Lower leg skin (tissue), 4 donors: ENCODE measurements at regions not wholly inside any gene's neighbourhood (a gene's known extent, or its start where the extent isn't known, plus 50 kb on each side); places are given as distances from the start of the nearest gene placed in this dataset.

ENCODE experiments used
- DNase-seq, 2 donors: peaks; one replicate each; pipeline ENCODE4 v3.0.0-alpha.2; 2019; ENCODE audit warnings: low spot score in 2 of 2
- H3K4me3 ChIP-seq: fragments of 200-600 bp; sonication (generic); 2 replicates; pipeline ENCODE4 v1.5.1; 2017; ENCODE audit warnings: mild to moderate bottlenecking, low read depth; ENCODE audit not compliant: poor library complexity, severe bottlenecking
- CTCF ChIP-seq, 3 donors: fragments of 450-650 bp; IDR thresholded peaks; one replicate each; pipeline ENCODE4 v1.5.1; 2016; ENCODE audit warnings: antibody characterized with exemption in 3 of 3, mild to moderate bottlenecking in 3 of 3, moderate library complexity in 2 of 3
- POLR2A ChIP-seq, 2 donors: fragments of 450-650 bp; IDR thresholded peaks; one replicate each; pipeline ENCODE4 v1.6.1; 2016 to 2017; ENCODE audit warnings: antibody characterized with exemption in 2 of 2, mild to moderate bottlenecking in 1 of 2, moderate library complexity in 1 of 2
- WGBS, 2 donors: methylation state at CpG; one replicate each; pipeline ENCODE4 v1.1.5; 2018; 5-methylcytosine and 5-hydroxymethylcytosine counted together
- intact Hi-C: fragments of 100-400 bp; cut with DNase I; formaldehyde crosslinking; loops from one replicate; pipeline ENCODE4 v1.15.0; 2023; ENCODE audit warnings: low total_unique reads

GRCh38 chr6:153621491-153621890 is 417.5 kb upstream of the OPRM1 start:
- 45 to 51% methylated on average over 2 of the region's 2 CpGs for WGBS, 2 donors

GRCh38 chr6:153621070-153621469 is 418.0 kb upstream of the OPRM1 start:
- WGBS, 2 donors, result 66 to 70% methylated on average over 5 of the region's 5 CpGs
- H3K4me3 ChIP-seq, result no peak overlapping the region
- no peak for TF ChIP-seq CTCF (IDR thresholded peaks at IDR 0.05)
- TF ChIP-seq POLR2A (IDR thresholded peaks at IDR 0.05), result no peak
- no peak for DNase-seq
- intact Hi-C loops, result no loop called here

More at GRCh38 chr6:153621491-153621890, 417.5 kb upstream of the OPRM1 start:
- no peak overlapping the region for H3K4me3 ChIP-seq
- intact Hi-C loops, result no loop called here
- TF ChIP-seq POLR2A (IDR thresholded peaks at IDR 0.05) (no peak), CTCF (IDR thresholded peaks at IDR 0.05) (no peak)
- DNase-seq, result no peak

GRCh38 chr6:153618371-153619322 is 420.4 kb upstream of the OPRM1 start:
- WGBS, 2 donors, result 43 to 44% methylated on average over 8 of the region's 8 CpGs
- DNase-seq, result no peak
- no peak for TF ChIP-seq POLR2A (IDR thresholded peaks at IDR 0.05)
- no peak for TF ChIP-seq CTCF (IDR thresholded peaks at IDR 0.05)
- intact Hi-C loops, result no loop called here
- H3K4me3 ChIP-seq, result no peak overlapping the region

- no peak for DNase-seq
- intact Hi-C loops, result no loop called here
- 54 to 63% methylated on average over 6 of the region's 6 CpGs for WGBS, 2 donors
- TF ChIP-seq CTCF (IDR thresholded peaks at IDR 0.05), result no peak
- no peak for TF ChIP-seq POLR2A (IDR thresholded peaks at IDR 0.05)
- H3K4me3 ChIP-seq, result no peak overlapping the region
These were observed 422.5 kb upstream of the OPRM1 start for GRCh38 chr6:153616506-153616905.

GRCh38 chr6:153613719-153614455 is 425.2 kb upstream of the OPRM1 start:
- H3K4me3 ChIP-seq, result no peak overlapping the region
- TF ChIP-seq POLR2A (IDR thresholded peaks at IDR 0.05), result no peak
- TF ChIP-seq CTCF (IDR thresholded peaks at IDR 0.05), result no peak
- intact Hi-C loops, result no loop called here
- DNase-seq, result no peak
